Chondrocyte (in vitro differentiated cells): ENCODE measurements at regions not wholly inside any gene's neighbourhood (a gene's known extent, or its start where the extent isn't known, plus 50 kb on each side); places are given as distances from the start of the nearest gene placed in this dataset.

Source experiments
- DNase-seq: peaks from one replicate; pipeline ENCODE4 v3.0.0; 2021; ENCODE audit warnings: mixed read lengths, low spot score
- H3K27ac Mint-ChIP-seq: one replicate; pipeline ENCODE4 v1.8.0; 2021; ENCODE audit warnings: mild to moderate bottlenecking, moderate library complexity, mixed read lengths; ENCODE audit not compliant: unreplicated experiment
- H3K27me3 Mint-ChIP-seq: 2 replicates; pipeline ENCODE4 v1.8.0; 2021; ENCODE audit warnings: low read depth, mixed read lengths
- H3K36me3 Mint-ChIP-seq: 2 replicates; pipeline ENCODE4 v1.8.0; 2021; ENCODE audit warnings: low read depth, mixed read lengths
- H3K4me1 Mint-ChIP-seq: 2 replicates; pipeline ENCODE4 v1.8.0; 2021; ENCODE audit warnings: low read depth, mild to moderate bottlenecking, mixed read lengths
- H3K4me3 Mint-ChIP-seq: one replicate; pipeline ENCODE4 v1.8.0; 2021; ENCODE audit warnings: mild to moderate bottlenecking, moderate library complexity, mixed read lengths; ENCODE audit not compliant: unreplicated experiment
- H3K9me3 Mint-ChIP-seq: 2 replicates; pipeline ENCODE4 v1.8.0; 2021; ENCODE audit warnings: low read depth, mixed read lengths
- CTCF ChIP-seq: fragments of 200-600 bp; sonication (generic); IDR thresholded peaks from 2 replicates; pipeline ENCODE4 v1.5.0; 2021; ENCODE audit warnings: antibody characterized with exemption, mild to moderate bottlenecking, moderate library complexity

GRCh38 chr1:5725855-5726585 is 266.2 kb downstream of the NPHP4 start:
- H3K27me3 Mint-ChIP-seq = peaks cover 7% of the 10 kb centered on the region
- DNase-seq = peak; percentile 54
- no peaks in the 10 kb centered on the region for H3K36me3 Mint-ChIP-seq
- TF ChIP-seq CTCF = no peak
- H3K27ac Mint-ChIP-seq = no peak overlapping the region
- no peaks in the 10 kb centered on the region for H3K4me1 Mint-ChIP-seq
- no peak overlapping the region for H3K4me3 Mint-ChIP-seq
- H3K9me3 Mint-ChIP-seq = peaks cover 4% of the 10 kb centered on the region

GRCh38 chr1:5725406-5725805 is 266.8 kb downstream of the NPHP4 start:
- peaks cover 7% of the 10 kb centered on the region for H3K27me3 Mint-ChIP-seq
- H3K36me3 Mint-ChIP-seq = no peaks in the 10 kb centered on the region
- no peak overlapping the region for H3K27ac Mint-ChIP-seq
- peaks cover 4% of the 10 kb centered on the region for H3K9me3 Mint-ChIP-seq
- no peak overlapping the region for H3K4me3 Mint-ChIP-seq
- no peak for DNase-seq
- H3K4me1 Mint-ChIP-seq = no peaks in the 10 kb centered on the region
- TF ChIP-seq CTCF = no peak

- no peak overlapping the region for H3K27ac Mint-ChIP-seq
- H3K36me3 Mint-ChIP-seq = no peaks in the 10 kb centered on the region
- peaks cover 4% of the 10 kb centered on the region for H3K9me3 Mint-ChIP-seq
- H3K27me3 Mint-ChIP-seq = peaks cover 5% of the 10 kb centered on the region
- no peak for TF ChIP-seq CTCF
- peak; percentile 62 for DNase-seq
- no peaks in the 10 kb centered on the region for H3K4me1 Mint-ChIP-seq
- H3K4me3 Mint-ChIP-seq = no peak overlapping the region
Observed at GRCh38 chr1:5724847-5725246, 267.4 kb downstream of the NPHP4 start.

GRCh38 chr1:5722635-5723164 is 269.5 kb downstream of the NPHP4 start:
- H3K4me3 Mint-ChIP-seq = no peak overlapping the region
- H3K36me3 Mint-ChIP-seq = no peaks in the 10 kb centered on the region
- H3K27ac Mint-ChIP-seq = no peak overlapping the region
- TF ChIP-seq CTCF = no peak
- peak; percentile 64 for DNase-seq
- peaks cover 4% of the 10 kb centered on the region for H3K9me3 Mint-ChIP-seq
- peaks cover 9% of the 10 kb centered on the region for H3K27me3 Mint-ChIP-seq
- H3K4me1 Mint-ChIP-seq = no peaks in the 10 kb centered on the region

- H3K27ac Mint-ChIP-seq = no peak overlapping the region
- no peak overlapping the region for H3K4me3 Mint-ChIP-seq
- peaks cover 4% of the 10 kb centered on the region for H3K9me3 Mint-ChIP-seq
- H3K27me3 Mint-ChIP-seq = peaks cover 13% of the 10 kb centered on the region
- H3K36me3 Mint-ChIP-seq = no peaks in the 10 kb centered on the region
- no peak for DNase-seq
- no peak for TF ChIP-seq CTCF
- no peaks in the 10 kb centered on the region for H3K4me1 Mint-ChIP-seq
Observed at GRCh38 chr1:5721634-5722215, 270.5 kb downstream of the NPHP4 start.
